GM13977 (cell line): ENCODE measurements at regions not wholly inside any gene's neighbourhood (a gene's known extent, or its start where the extent isn't known, plus 50 kb on each side); places are given as distances from the start of the nearest gene placed in this dataset.

Source experiments
- DNase-seq: peaks from one replicate; pipeline ENCODE4 v3.0.0; 2012; ENCODE audit warnings: low spot score
- in situ Hi-C: fragments of 300-500 bp; cut with MboI; formaldehyde crosslinking; loops from one replicate; pipeline ENCODE4 v1.12.0; 2022; ENCODE audit warnings: low sequenced_read_pairs, low pct_unique_long_range_greater_than_20kb, mixed read lengths, inconsistent platforms; ENCODE audit not compliant: unreplicated experiment
- TF ChIP-seq, protein P1 (sequence below): IDR thresholded peaks from 2 replicates; pipeline ENCODE4 v1.5.1; 2012; ENCODE audit warnings: mild to moderate bottlenecking, control low read depth; ENCODE audit not compliant: insufficient read depth; ENCODE audit errors: extremely low read depth, missing control alignments

DNA sequence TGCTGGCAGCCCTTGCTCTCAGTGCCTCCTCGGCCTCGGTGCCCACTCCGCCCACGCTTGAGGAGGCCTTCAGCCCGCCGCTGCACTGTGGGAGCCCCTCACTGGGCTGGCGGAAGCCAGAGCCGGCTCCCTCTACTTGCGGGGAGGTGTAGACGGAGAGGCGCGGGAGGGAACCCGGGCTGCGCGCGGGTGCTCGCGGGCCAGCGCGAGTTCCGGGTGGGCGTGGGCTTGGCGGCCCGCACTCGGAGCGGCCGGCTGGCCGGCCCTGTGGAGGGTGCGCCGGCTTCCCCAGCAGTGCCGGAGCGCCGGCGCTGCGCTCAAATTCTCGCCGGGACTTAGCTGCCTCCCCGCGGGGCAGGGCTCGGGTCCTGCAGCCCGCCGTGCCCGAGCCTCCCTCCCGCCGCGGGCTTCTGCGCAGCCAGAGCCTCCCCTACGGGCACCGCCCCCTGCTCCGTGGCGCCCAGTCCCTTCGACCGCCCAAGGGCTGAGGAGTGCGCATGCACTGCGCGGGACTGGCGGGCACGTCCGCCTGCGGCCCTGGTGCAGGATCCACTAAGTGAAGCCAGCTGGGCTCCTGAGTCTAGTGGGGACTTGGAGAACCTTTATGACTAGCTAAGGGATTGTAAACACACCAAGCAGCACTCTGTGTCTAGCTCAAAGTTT is 231.5 kb downstream of the EFHB start:
- DNase-seq: no peak
- TF ChIP-seq, protein P1, sequence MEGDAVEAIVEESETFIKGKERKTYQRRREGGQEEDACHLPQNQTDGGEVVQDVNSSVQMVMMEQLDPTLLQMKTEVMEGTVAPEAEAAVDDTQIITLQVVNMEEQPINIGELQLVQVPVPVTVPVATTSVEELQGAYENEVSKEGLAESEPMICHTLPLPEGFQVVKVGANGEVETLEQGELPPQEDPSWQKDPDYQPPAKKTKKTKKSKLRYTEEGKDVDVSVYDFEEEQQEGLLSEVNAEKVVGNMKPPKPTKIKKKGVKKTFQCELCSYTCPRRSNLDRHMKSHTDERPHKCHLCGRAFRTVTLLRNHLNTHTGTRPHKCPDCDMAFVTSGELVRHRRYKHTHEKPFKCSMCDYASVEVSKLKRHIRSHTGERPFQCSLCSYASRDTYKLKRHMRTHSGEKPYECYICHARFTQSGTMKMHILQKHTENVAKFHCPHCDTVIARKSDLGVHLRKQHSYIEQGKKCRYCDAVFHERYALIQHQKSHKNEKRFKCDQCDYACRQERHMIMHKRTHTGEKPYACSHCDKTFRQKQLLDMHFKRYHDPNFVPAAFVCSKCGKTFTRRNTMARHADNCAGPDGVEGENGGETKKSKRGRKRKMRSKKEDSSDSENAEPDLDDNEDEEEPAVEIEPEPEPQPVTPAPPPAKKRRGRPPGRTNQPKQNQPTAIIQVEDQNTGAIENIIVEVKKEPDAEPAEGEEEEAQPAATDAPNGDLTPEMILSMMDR: no peak
- in situ Hi-C loops: no loop called here

DNA sequence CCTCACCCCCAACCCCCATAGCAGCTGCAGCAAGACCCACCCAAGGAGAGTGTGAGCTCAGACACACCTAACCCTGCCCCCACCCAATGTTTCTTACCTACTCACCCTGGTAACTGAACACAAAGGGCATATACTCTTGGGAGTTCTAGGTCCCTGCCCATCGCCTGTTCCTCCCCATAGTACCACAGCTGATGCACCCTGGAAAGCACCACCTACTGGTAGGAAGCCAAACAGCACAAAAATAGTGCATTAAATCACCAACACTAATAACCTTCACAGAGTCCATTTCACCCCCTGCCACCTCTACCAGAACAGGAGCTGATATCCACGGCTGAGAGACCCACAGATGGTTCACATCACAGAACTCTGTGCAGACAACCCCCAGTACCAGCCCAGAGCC is 245.2 kb downstream of the EFHB start:
- in situ Hi-C loops: no loop called here
- DNase-seq: no peak
- TF ChIP-seq, protein P1: peak; percentile 35

DNA sequence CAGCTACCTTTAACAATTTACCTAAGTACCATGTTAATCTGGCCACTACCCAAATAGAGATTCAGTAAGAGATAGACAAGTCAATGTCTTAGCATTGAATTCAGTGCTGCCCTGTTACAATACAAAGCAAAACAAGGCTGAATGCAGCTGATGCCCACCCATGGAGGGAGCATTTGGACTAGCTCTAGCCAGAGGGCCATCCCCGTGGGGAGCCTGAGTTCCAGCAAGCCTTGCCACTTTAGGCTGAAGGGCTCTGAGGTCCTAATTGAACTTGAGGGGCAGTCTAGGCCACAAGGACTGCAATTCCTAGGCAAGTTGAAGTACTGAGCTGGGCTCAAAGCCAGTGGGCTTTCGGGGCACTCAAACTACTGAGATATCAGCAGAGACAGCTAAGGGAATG is 265.9 kb downstream of the EFHB start:
- TF ChIP-seq, protein P1: no peak
- in situ Hi-C loops: no loop called here
- DNase-seq: no peak

DNA sequence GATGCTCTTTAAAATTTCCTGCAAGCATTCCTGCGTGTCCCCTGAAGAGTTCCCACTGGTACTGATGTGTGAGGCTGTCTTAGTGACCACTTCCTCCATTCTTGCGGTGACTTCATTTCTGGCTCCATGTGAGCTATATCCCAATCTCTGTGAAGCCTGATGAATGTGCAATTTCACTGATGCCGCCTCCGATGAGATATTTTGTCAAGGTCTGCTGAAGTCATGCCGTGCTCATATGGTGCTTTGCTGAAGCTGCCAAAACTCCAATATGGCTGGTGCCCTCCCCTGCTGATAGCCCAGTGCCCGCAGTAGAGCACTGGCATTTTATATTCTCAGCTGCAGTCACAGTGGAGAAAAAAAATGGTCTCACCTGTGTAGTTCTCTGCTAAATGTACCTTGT is 271.5 kb downstream of the EFHB start:
- DNase-seq: no peak
- TF ChIP-seq, protein P1: no peak
- in situ Hi-C loops: no loop called here

DNA sequence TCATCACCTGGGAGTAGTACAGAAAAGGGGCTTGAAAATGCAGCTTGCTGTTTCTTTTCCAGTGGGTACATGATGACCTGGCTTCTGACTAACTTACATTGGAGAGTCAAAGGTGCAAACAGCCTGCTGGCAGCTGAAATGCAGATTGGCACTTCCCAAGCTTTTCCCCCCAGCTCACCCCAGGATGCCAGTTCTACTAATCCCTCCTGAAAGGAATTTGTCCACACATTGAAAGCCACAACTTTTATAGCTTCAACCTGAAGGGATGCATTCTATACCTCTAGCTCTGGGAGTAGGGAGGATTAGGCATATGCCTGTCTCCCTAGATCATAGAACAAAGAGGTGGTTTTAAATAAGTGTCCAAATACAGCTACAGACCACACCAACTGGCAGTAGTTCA is 281.7 kb downstream of the EFHB start:
- no peak for DNase-seq
- TF ChIP-seq, protein P1: no peak
- in situ Hi-C loops: no loop called here

DNA sequence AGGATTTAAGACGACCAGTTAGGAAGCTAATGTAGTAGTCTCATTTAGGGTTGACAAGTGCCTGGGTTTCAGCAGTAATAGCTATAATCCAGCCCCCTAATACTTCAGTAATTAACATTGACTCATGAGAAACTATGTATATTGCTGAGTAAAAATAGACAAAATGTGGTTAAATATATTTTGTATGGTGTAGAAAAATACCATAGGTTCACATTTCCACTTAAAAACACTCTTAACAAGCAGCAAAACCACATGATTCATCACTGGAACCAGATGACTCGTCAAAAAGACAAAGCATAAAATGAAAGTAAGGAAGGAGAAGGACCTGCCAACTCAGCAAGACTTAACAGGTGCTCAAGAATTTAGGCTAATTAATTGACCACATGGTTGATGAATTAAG is 288.9 kb downstream of the EFHB start:
- TF ChIP-seq, protein P1: no peak
- peak; percentile 34 for DNase-seq
- in situ Hi-C loops: no loop called here
